Jurkat, Clone E6-1 (cell line): ENCODE measurements at regions not wholly inside any gene's neighbourhood (a gene's known extent, or its start where the extent isn't known, plus 50 kb on each side); places are given as distances from the start of the nearest gene placed in this dataset.
"Not testable (repeated sequence)": the region's sequence is repeated elsewhere in the genome, so short reads cannot be mapped to it uniquely, and the experiment has no call there.

Experiments used
- DNase-seq: peaks from one replicate; pipeline ENCODE4 v3.0.0-alpha.2; 2011; ENCODE audit warnings: low read depth, low spot score
- H3K4me3 ChIP-seq: 2 replicates; pipeline ENCODE4 v1.5.1; 2011; ENCODE audit warnings: mild to moderate bottlenecking, low read length, control low read depth, moderate library complexity

DNA sequence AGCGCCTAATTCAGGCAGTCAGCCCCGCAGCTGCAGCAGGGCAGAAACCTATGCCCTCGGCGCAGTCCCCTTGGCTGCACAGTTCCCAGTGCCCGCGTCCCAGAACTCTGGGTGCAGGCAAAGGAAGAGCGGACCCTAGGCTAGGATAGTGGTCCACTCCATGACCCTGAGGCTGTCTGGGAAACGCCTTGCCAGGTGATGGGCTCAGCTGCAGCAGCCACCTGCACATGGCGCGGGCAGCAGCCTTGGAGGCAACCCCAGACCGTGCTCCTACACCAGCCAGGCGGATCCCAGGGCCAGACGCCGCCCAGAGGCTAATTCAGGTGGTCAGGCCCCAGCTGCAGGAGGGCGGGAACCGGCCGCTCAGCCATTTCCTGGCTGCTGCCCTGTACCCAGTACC is 83.0 kb downstream of the POTEC start:
- H3K4me3 ChIP-seq, DNase-seq: not testable (repeated sequence)

DNA sequence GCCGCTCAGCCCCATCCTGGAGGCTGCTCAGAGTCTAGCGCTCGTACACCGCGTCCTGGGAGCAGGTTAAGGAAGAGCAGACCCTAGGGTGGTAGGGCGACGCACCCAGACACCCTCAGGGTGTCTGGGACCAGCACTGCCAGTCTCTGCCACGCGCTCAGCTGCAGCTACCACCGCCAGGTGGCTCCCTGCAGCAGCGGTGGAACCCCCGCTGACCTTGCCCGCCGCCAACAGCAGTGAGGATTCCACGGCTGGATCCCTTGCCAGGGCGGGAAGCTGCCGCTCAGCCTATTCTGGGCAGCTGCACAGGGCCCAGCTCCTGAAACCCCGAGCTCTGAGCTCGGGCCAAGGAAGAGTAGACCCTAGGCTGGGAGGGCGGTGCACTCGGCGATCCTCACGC is 83.6 kb downstream of the POTEC start:
- not testable (repeated sequence) for DNase-seq, H3K4me3 ChIP-seq

DNA sequence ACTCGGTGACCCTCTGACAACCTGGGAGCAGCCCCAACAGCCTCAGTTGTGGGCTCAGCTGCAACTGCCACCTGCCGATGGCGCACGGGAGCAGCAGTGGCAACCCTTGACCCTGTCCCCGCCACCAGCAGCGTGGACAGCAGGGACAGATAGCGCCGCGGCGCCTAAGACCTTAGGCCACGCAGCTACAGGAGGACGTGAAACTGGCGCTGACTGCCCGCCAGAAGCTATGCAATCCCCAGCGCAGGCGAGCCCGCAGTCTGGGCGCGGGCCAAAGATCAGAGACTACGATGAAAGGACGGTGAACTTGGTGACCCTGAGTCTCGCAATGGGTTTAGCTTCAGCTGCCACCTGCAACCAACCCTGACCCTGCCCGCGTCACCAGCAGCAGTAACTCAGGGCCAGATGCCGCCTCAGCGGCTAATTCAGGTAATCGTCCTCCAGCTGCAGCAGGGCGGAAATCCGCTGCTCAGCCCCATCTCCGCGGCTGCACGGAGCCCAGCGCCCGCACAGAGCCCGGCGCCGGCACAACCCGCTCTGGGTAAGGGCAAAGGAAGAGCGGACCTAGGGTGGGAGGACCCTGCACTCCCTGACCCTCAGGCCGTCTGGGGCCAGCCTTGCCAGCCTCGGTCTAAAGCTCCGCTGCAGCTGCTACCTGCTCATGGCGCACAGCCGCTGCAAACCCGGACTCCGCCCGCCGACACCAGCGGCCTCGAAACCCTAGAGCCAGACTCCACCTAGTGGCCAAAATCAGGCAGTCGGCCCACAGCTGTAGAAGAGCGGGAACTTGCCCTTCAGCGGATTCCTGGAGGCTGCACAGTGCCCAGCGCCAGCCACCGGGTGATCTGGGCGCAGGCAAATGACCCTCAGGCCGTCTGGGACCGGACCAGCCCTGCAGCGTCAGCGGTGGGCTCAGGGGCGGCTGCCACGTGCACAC is 85.1 kb downstream of the POTEC start:
- not testable (repeated sequence) for DNase-seq
- peak overlapping the region; percentile 35 for H3K4me3 ChIP-seq

DNA sequence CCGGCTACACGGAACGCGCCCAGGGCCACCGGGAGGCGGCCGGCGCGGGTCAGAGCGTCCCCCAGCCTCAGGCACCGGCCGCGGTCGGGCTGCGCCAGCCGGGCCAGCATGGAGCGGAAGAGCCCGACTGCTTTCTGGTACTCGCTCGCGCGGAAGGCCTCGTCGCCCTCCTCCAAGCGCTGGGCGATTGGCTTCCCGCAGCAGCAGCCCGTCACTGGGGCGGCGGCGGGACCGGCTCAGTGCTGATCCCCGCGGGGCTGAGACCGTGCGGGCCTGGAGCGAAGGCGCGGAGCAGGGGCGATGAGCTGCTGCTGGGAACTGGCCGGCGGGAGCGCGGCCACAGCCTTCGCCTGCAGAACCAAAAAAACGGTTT is 92.8 kb downstream of the POTEC start:
- not testable (repeated sequence) for H3K4me3 ChIP-seq, DNase-seq

DNA sequence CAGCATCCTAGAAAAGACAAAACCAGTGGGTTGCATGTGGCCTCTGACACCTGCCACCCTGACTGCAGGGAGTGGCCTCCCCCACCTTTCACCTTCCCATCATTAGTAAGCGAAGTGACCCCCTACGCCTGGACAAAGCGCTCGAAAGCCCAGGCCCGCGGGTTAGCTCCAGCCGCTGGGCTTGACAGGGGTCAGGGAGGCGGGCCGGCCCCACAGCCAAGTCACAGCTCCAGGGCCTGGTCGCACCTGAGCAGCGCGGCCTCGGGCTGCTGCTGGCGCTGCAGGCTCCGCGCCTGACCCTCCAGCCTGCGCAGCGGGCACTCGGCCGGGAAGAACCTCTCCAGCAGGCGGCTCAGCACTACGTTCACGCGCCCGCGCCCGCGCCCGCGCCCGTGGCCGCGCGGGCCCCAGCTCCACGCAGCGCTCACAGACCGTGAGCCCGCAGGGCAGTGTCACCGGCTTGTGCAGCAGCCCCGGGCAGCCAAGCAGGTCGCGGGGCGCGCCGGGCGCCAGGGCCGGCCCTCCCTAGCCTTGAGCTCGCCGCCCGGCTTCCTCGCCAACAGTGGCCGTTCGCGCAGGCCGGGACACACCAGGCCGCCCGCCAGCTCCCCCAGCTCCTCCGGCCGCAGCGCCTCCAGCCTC is 93.3 kb downstream of the POTEC start:
- DNase-seq, H3K4me3 ChIP-seq: not testable (repeated sequence)

DNA sequence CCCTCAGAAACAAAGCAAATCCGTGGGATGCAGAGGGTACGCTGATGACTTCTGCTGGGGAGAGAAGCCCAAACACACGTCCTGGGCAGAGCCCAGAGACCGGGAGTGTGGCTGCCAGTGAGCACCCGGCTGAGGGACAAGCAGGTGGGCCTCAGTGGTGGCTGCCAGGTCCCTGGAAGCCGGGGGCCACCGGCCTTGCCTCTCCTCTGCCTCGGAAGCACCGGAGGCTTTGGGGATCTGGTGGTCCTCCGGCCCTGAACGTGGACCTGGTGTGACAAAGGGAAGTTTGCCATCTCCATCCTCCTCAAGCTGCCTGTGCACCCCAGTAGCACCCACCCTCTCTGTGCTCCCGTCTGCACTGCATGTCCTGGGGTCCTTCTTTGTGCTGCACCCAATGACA is 94.3 kb downstream of the POTEC start:
- not testable (repeated sequence) for DNase-seq, H3K4me3 ChIP-seq

DNA sequence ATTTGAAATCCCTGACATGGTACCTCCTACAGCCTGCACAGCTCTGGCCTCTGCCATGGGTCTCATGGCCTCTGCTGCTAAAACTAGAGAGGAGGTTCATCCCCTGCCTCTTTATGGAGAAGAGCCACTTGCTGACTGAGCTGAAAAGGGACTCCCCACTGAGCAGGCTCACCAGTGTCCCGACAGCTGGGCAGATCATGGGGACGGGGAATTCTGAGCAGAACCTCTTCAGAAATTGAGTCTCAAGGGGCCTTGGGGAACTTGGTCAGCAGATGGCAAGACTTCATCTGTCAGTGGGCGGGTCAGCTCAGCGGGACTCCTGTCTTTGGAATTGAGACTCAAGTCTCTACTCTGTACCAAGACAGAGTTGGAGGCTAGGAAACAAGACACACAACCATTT is 95.7 kb downstream of the POTEC start:
- H3K4me3 ChIP-seq, DNase-seq: not testable (repeated sequence)

DNA sequence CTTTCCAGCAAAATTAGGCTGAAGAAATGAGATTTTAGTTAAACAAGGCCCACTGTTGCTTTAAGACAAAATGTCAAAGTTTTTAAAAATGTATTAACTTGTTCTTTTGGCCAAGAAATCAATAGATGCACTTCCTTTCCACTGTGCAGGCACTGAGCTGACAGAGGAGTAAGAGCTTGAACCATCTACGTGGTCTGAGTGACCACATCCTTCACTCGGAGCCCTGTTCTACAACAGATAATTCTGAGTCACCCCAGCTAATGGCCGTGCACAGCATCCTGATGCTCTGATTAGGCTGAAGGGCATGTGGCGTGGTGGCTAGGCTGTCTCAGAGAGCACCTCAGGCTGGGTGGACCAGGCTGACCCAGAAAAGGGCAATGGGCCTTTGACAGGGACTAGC is 107.9 kb downstream of the POTEC start:
- not testable (repeated sequence) for DNase-seq, H3K4me3 ChIP-seq

DNA sequence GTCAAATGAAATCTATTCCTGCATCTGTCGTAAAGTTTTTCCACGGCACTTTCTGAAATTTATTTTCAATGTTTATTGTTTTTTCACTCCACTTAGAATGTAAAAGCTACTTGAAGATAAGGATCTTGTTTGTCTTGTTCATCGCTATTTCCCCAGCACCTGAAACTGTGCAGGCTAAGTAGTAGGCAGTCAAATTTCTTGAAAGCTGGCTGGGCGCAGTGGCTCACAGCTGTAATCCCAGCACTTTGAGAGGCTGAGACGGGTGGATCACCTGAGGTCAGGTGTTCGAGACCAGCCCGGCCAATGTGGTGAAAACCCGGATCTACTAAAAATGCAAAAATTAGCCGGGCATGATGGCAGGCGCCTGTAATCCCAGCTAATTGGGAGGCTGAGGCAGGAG is 111.0 kb downstream of the POTEC start:
- not testable (repeated sequence) for H3K4me3 ChIP-seq, DNase-seq

DNA sequence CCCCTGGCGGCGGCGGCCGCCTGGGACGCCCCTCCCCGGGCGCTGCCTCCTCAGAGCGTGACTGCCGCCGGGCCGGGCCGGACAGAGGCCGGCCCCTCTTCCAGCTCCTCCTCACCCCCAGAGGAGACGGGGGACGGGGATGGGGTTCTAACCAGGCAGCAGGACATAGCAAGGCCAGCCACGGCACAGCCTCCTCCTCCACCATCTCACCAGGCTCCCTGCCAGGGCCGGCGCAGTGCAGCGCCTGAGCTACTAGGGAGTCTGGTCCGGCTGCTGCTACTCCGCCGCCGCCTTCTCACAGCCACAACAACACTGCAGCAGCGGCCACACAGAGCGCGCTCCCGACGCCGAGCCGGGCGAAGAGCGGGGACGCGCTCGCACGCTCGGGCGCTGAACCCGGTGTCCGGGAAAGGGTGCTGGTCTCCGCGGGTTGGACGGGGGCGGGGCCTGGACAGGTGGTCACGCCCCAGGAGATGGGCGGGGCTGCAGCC is 112.3 kb downstream of the POTEC start:
- H3K4me3 ChIP-seq, DNase-seq: not testable (repeated sequence)

DNA sequence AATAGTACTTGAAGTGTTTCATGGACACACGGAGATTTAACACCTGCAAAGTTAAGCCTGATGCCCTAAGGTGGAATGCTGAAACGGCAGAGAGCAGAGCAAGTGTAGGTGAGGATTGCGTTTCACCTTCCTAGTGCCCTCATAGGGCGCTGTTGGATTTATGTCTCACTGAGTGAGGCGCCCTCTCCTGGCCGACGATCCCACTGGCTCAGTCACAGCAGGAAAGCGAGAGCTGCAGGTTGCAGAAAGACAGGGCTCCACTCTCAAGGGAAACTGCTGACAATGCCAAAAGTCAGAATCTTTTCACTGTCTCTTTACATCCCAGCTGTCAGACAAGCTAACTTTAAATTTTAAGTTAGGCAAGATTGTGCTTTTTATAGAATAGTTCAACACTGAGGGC is 127.6 kb downstream of the POTEC start:
- peak; percentile 6 for DNase-seq
- H3K4me3 ChIP-seq = not testable (repeated sequence)

DNA sequence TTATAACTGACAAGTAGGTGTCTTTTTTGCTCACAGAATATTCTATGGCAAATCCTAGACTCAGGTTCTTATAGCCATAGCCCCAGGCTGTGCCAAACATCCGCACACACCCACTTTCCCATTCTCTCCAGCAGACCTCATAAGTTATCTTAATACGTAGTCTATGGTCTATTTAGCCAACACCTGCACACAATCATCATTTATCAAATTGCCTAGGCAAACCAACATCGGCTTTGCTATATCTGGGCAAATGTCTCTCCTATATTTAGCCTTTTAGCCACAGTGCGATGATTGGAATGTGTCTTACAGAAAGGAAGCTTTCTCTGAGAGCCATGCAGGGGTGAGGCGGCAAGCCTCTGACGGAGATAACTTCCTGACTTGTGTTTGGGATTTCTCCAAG is 128.0 kb downstream of the POTEC start:
- H3K4me3 ChIP-seq, DNase-seq: not testable (repeated sequence)

DNA sequence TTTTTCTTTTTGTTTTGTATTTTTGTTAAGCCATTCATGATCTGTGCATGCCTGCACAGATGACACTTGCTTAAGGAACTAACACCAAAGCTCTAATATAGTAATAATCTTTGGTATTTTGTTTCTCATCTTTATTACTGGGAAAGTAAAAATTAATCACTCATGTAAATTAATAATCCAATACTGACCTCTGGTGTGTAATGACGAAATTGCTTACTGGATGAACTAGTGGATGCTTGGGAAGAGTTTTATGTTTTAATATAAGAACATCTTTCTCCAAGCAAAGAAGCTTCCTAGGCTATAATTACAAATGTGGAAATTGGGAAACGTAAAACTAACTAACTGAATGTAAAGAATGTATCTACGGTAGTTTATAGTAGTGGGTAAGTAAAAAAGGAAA is 147.9 kb downstream of the POTEC start:
- DNase-seq, H3K4me3 ChIP-seq: not testable (repeated sequence)

DNA sequence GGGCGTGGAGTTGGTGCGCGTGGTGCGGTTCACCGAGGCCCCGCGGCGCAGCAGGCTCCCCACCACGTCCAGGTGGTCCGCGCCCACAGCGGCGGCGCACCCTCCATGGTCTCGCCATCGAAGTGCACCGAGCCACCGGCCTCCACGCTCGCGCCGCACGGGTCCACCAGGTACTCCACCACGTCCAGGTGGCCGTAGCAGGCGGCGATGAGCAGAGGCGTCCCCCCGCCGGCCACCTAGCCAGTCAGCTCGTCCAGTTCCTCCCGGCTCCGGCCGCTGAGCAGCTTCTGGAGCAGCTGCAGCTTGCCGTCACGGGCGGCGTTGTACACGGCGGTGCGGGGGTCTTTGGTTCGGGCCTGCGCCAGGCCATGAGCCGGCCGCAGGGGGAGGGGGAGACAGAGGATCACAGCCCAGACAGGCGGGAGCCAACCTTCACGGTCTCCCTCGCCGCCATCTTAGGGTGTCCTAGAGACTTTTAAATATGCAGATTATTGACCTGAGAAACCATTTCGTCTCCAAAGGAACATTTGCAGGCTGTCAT is 149.8 kb downstream of the POTEC start:
- not testable (repeated sequence) for H3K4me3 ChIP-seq, DNase-seq

DNA sequence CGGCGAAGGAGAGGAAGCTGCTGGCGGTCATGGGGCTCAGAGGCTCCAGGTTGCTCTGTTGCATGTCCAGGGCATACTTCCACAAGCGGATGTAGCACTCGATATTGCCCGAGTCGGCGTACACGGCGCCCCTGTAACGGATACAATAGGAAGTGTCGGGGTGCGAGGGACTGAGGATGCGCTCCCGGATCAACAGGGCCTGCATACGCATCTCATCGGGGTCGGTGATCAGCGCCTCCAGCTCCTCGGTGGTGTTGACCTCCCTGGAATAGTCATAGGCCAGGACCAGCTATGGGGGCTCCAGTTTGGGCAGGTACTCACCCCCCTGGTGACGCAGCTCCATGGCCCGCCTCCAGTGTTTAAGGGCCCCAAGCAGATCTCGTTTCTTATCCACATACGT is 150.8 kb downstream of the POTEC start:
- DNase-seq, H3K4me3 ChIP-seq: not testable (repeated sequence)

DNA sequence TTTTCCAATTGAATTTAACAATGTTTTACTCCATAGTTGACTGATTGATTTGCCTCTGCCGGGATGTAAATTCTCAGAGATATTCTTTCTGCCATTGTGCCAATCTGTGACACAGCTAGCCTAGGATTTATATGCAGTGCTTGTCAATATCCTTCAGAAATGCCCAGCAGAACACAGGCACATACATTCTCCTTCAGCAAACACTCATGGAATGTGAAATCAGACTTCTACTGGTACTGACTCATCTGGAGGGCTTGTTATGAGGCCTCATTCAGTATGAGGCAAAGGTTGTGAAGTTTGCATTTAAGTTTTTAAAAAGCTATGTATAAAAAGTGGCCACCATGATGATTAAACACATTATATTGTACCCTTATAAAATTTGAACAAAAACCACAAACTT is 158.4 kb downstream of the POTEC start:
- not testable (repeated sequence) for DNase-seq, H3K4me3 ChIP-seq

DNA sequence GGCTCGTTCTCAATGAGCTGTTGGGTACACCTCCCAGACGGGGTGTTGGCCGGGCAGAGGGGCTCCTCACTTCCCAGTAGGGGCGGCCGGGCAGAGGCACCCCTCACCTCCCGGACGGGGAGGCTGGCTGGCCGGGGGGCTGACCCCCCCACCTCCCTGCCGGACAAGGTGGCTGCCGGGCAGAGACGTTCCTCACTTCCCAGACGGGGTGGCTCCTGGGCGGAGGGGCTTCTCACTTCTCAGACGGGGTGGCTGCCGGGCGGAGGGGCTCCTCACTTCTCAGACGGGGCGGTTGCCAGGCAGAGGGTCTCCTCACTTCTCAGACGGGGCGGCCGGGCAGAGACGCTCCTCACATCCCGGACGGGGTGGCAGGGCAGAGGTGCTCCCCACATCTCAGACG is 160.7 kb downstream of the POTEC start:
- not testable (repeated sequence) for DNase-seq

DNA sequence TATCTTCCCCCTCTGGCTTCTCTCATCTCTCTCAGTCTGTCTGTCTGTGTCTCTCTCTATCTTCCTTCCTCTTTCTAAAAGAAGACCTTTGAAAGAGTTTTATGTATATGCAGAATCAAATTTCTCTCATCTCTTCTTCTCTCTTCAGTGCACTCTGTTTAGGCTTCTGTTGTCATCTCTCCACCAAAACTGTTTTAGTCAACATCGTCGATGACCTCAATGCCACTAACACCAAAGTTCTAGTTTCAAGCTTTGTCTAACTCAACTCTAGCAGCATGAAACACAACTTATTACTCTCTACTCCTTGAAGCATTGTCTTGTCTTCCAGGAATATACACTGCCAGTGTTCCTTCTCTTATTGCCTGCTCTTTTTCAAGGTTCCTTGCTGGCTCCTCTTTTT is 163.9 kb downstream of the POTEC start:
- H3K4me3 ChIP-seq, DNase-seq: not testable (repeated sequence)

More for the DNA sequence above, 160.7 kb downstream of the POTEC start:
- not testable (repeated sequence) for H3K4me3 ChIP-seq

DNA sequence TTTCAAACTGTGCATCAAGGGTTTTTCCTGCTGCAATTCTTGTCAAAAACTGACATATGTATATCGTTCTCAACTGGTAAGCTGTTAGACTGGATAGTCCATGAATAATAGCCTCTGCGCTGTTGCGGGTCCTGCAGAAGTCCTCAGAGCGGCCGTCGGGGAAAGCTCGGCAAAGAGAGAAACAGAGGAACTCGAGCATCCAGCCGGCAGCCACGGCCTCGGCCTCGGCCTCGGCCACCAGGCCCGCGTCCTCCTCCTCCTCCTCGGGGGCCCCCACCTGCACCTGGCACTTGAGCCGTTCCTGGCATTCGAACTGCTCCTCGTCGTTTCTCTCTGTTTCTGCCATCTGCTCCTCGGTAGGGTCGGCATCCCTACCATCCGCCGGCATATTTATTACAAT is 165.0 kb downstream of the POTEC start:
- not testable (repeated sequence) for DNase-seq, H3K4me3 ChIP-seq

DNA sequence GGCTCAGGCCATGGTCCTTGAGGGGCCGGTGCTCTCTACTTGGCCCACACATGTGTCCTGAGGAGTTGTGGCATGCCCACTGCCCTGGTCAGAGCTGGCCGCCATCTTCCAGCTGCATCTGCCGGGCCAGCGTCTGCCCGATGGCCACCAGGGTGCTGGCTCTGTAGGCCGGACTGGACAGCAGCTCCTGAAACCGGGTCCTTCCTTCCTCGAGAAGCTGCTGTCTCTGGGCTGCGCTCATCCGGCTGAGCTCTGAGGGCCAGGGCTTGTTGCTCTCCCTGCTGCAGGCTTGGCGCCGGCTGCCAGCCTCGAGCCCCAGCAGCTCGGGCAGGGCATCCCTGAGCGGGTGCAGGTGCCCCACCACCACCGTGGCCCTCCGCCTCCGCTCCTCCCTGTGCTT is 182.1 kb downstream of the POTEC start:
- DNase-seq, H3K4me3 ChIP-seq: not testable (repeated sequence)
